ENCODE measurements at regions not wholly inside any gene's neighbourhood (a gene's known extent, or its start where the extent isn't known, plus 50 kb on each side); places are given as distances from the start of the nearest gene placed in this dataset.

DNA sequence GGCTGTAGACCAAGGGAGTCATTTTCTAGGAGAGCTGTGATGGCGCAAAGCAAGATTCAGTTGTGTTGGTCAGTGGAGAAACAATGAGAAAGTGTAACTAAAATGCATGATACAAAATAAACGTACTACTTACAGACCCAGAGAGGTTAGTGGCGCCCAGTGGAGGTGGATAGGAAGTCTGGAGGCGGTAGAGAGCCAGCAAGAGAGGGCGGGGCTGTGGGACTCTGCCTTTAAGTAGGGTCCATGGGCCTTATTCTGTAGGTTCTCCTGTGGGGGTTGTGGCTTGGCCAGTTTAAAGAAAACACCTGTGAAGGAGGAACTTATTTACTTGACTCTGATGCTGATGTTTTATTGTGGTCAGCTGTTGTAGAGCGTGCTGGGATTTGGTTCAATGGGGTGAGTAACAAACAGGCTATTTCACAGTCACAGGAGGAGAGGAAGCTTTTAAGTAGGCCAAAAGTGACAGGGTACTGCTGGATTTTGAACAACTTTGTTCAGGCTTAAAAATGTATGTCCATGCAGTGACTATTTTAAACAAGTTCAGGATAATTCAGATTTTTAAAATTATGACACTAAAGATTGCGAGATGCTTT is 1097.7 kb downstream of the TMTC2 start:
- TF ChIP-seq, protein P1, sequence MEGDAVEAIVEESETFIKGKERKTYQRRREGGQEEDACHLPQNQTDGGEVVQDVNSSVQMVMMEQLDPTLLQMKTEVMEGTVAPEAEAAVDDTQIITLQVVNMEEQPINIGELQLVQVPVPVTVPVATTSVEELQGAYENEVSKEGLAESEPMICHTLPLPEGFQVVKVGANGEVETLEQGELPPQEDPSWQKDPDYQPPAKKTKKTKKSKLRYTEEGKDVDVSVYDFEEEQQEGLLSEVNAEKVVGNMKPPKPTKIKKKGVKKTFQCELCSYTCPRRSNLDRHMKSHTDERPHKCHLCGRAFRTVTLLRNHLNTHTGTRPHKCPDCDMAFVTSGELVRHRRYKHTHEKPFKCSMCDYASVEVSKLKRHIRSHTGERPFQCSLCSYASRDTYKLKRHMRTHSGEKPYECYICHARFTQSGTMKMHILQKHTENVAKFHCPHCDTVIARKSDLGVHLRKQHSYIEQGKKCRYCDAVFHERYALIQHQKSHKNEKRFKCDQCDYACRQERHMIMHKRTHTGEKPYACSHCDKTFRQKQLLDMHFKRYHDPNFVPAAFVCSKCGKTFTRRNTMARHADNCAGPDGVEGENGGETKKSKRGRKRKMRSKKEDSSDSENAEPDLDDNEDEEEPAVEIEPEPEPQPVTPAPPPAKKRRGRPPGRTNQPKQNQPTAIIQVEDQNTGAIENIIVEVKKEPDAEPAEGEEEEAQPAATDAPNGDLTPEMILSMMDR (IDR thresholded peaks at IDR 0.05), result no peak
- TF ChIP-seq POLR2A (IDR thresholded peaks at IDR 0.05), result no peak

Measured in adrenal gland (tissue), 5 donors.